Colonic mucosa (tissue), 4 donors: ENCODE measurements at regions not wholly inside any gene's neighbourhood (a gene's known extent, or its start where the extent isn't known, plus 50 kb on each side); places are given as distances from the start of the nearest gene placed in this dataset.

ENCODE experiments used
- DNase-seq: peaks from one replicate; pipeline ENCODE4 v3.0.0-alpha.2; 2020
- H3K27ac ChIP-seq: fragments of 200-600 bp; one replicate; pipeline ENCODE4 v1.8.0; 2021
- H3K27me3 ChIP-seq: fragments of 200-600 bp; one replicate; pipeline ENCODE4 v1.8.0; 2021
- H3K36me3 ChIP-seq: fragments of 200-600 bp; one replicate; pipeline ENCODE4 v1.8.0; 2021
- H3K4me1 ChIP-seq: fragments of 200-600 bp; one replicate; pipeline ENCODE4 v1.8.0; 2021; ENCODE audit warnings: mild to moderate bottlenecking
- H3K4me3 ChIP-seq: fragments of 200-600 bp; one replicate; pipeline ENCODE4 v1.8.0; 2021
- H3K9ac ChIP-seq, 2 donors: one replicate each; pipeline ENCODE4 v1.7.0; 2013; ENCODE audit warnings: control low read depth in 2 of 2, low read depth in 2 of 2, low read length in 2 of 2
- H3K9me3 ChIP-seq: fragments of 200-600 bp; one replicate; pipeline ENCODE4 v1.8.0; 2021
- intact Hi-C: fragments of 100-400 bp; cut with DNase I; formaldehyde crosslinking; loops from one replicate; pipeline ENCODE4 v1.14.1; 2022
- TF ChIP-seq, protein P1 (sequence below): fragments of 200-600 bp; IDR thresholded peaks from one replicate; pipeline ENCODE4 v1.8.0; 2022; ENCODE audit warnings: antibody characterized with exemption, mild to moderate bottlenecking
- donor health status: healthy.
- donor health status: DM: no; HTN: no; CAD: no.
- donor health status: DM: no; HTN: no; CAD: no.

DNA sequence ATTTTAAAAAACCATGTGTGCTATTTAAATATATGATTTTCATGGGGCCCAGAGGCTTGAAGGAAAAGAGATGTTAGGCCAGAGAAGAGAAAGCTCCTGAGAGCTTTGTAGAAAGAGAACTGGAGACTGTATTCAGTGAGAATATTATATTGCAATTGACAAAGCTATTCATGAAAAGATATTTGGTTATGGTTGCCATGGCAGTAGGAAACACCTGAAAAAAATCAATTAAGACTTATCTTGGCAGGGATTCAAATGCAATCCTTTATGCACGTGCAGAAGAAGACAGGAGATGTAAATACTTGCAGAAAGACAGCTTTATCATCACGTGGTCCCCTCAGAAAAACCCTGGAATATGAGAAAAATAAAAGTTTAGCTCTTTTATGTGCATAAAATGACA lies 636.0 kb upstream of the TBL1XR1 start:
- Histone ChIP-seq H3K27ac (no peak overlapping the region), H3K4me1 (no peaks in the 10 kb centered on the region), H3K27me3 (no peaks in the 10 kb centered on the region), H3K36me3 (no peaks in the 10 kb centered on the region), H3K9me3 (no peaks in the 10 kb centered on the region), H3K9ac (no peak overlapping the region), H3K4me3 (no peak overlapping the region)
- no peak for DNase-seq
- intact Hi-C loops: no loop called here
- TF ChIP-seq, protein P1, sequence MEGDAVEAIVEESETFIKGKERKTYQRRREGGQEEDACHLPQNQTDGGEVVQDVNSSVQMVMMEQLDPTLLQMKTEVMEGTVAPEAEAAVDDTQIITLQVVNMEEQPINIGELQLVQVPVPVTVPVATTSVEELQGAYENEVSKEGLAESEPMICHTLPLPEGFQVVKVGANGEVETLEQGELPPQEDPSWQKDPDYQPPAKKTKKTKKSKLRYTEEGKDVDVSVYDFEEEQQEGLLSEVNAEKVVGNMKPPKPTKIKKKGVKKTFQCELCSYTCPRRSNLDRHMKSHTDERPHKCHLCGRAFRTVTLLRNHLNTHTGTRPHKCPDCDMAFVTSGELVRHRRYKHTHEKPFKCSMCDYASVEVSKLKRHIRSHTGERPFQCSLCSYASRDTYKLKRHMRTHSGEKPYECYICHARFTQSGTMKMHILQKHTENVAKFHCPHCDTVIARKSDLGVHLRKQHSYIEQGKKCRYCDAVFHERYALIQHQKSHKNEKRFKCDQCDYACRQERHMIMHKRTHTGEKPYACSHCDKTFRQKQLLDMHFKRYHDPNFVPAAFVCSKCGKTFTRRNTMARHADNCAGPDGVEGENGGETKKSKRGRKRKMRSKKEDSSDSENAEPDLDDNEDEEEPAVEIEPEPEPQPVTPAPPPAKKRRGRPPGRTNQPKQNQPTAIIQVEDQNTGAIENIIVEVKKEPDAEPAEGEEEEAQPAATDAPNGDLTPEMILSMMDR: no peak

DNA sequence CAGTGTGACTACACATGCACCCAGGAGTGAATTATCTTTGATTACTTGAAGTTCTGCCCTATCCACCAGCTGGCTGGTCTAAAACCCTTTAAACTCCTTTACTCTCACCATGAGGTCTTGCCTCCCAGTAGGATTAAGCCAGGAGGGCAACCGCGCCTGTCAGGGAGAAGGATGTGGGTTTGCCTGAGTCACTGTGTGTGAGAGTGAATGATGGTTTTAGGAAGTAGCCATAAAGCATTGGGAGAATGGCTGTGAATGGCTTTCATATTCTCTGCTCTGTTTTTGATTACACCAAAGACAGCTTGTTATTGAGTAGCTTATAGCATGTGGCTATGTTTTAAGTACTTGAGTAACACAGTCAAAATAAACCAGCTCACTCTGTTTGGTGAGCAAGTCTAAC lies 637.7 kb upstream of the TBL1XR1 start:
- no peak overlapping the region for H3K9ac ChIP-seq
- no peaks in the 10 kb centered on the region for H3K9me3 ChIP-seq
- no peak overlapping the region for H3K27ac ChIP-seq
- no peaks in the 10 kb centered on the region for H3K4me1 ChIP-seq
- intact Hi-C loops: no loop called here
- no peak for DNase-seq
- H3K4me3 ChIP-seq: no peak overlapping the region
- H3K27me3 ChIP-seq: no peaks in the 10 kb centered on the region
- H3K36me3 ChIP-seq: no peaks in the 10 kb centered on the region
- TF ChIP-seq, protein P1: no peak

DNA sequence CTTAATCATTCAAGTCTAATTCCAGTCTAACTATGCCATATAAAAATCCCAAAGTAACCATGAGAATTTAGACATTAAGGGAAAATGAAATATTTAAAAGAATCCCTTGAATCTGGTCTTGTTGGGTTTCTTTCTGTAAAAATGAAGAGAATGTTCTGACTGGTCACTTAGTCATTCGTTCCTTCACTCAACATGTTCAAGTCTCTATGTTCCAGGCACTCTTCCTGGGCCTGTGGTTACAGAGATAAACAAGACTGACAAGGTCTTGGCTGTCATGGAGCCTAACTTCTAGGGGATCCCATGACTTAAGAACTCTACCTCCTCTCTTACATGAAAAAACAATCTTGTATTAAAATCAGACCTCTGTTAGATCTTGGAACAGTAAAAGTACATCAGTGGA lies 638.6 kb upstream of the TBL1XR1 start:
- Histone ChIP-seq H3K4me1 (no peaks in the 10 kb centered on the region), H3K9ac (no peak overlapping the region), H3K27ac (no peak overlapping the region), H3K36me3 (no peaks in the 10 kb centered on the region), H3K27me3 (no peaks in the 10 kb centered on the region), H3K4me3 (no peak overlapping the region), H3K9me3 (no peaks in the 10 kb centered on the region)
- TF ChIP-seq, protein P1: no peak
- DNase-seq: no peak
- intact Hi-C loops: no loop called here

DNA sequence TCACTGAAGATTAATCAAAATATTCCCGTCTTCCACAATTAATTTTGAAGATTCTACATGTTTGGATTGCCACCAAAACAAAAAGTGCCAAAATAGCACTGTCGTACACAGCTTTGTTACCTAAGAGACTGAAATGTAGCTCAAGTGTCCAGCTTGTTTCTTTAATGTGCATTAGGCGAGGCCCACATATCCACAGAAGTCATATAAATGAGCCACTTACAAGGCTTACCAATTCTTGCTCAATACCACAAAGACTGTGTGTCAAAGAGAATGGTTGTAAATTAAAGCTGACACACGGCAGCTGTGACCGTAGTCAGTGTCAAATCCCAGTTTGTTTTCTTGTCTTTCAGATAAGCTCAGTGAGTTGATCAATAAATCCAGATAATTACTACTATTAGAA lies 639.4 kb upstream of the TBL1XR1 start:
- Histone ChIP-seq H3K36me3 (no peaks in the 10 kb centered on the region), H3K4me1 (no peaks in the 10 kb centered on the region), H3K27ac (no peak overlapping the region), H3K4me3 (no peak overlapping the region), H3K9me3 (no peaks in the 10 kb centered on the region), H3K9ac (no peak overlapping the region), H3K27me3 (no peaks in the 10 kb centered on the region)
- DNase-seq: no peak
- TF ChIP-seq, protein P1: no peak
- intact Hi-C loops: no loop called here

DNA sequence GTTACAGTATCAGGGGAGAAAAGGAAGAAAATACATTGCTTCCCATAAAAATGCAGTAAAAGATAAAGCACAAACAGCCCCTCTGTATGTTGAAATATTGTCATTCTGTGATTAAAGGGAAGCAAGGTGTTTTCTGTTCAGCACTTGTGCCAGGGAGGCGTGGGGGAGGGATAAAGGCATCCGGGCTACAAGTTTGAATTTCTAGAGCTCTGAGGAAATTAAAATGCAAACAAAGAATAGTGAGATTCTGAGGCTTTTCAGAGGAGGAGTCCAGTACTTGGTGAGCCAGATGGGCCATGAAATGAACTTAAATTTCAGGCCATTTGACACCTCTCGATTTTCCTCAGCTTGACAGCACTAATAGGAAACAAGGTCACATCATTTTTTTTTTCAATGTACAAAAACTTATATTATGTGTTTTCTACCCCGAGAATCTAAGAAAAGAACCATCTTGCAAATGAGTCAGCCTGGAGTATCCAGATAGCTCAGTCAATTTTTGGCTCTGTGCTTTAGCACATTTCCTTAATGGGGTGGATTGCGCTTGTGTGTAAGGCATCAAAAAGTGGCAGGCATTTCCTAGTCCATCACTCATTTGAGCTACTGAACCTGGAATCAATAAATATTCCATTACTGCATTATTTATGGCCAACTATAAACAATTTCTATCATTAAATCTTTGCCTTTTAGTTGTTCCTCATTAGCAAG lies 640.8 kb upstream of the TBL1XR1 start:
- TF ChIP-seq, protein P1: no peak
- intact Hi-C loops: no loop called here
- H3K27ac ChIP-seq: no peak overlapping the region

More for the DNA sequence above, 640.8 kb upstream of the TBL1XR1 start:
- Histone ChIP-seq H3K4me1 (no peaks in the 10 kb centered on the region), H3K4me3 (no peak overlapping the region), H3K9ac (no peak overlapping the region), H3K27me3 (no peaks in the 10 kb centered on the region), H3K36me3 (no peaks in the 10 kb centered on the region), H3K9me3 (no peaks in the 10 kb centered on the region)
- DNase-seq: no peak
